ENCODE measurements at regions not wholly inside any gene's neighbourhood (a gene's known extent, or its start where the extent isn't known, plus 50 kb on each side); places are given as distances from the start of the nearest gene placed in this dataset.

DNA sequence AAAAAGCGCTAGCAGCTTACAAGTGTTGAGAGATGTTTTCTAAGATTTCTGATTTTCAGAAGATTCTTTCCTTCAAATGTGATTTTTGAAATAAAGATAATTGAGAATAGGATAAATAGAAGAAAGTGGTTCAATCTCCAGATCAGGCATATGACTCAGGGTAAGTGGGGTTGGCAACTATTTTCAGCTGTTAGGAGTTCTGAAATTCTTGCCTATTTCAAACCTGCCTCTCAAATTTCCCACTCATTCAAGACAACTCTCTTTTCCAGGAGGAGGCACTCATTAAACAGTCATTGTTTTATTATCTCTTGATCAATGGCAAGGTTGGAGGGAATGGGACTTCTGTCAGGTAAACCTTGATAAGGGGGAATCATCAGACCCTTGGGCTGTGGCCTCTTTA, 138.9 kb downstream of the HNMT start:
- TF ChIP-seq CTCF (IDR thresholded peaks at IDR 0.05) (no peak), POLR2A (IDR thresholded peaks at IDR 0.05) (no peak)

Measured in lower leg skin (tissue), 3 donors.